IgD-negative memory B cell (primary cell): ENCODE measurements at regions not wholly inside any gene's neighbourhood (a gene's known extent, or its start where the extent isn't known, plus 50 kb on each side); places are given as distances from the start of the nearest gene placed in this dataset.

Experiments
- H3K27ac Mint-ChIP-seq, 3 donors: one replicate each; pipeline ENCODE4 v1.8.0; 2020 to 2022; ENCODE audit warnings: mild to moderate bottlenecking in 3 of 3, mixed read lengths in 3 of 3, moderate library complexity in 1 of 3
- H3K27me3 Mint-ChIP-seq: one replicate; pipeline ENCODE4 v1.8.0; 2021; ENCODE audit warnings: mixed read lengths
- H3K36me3 Mint-ChIP-seq: one replicate; pipeline ENCODE4 v1.8.0; 2020; ENCODE audit warnings: mild to moderate bottlenecking, mixed read lengths
- H3K4me1 Mint-ChIP-seq, 3 donors: one replicate each; pipeline ENCODE4 v1.8.0; 2020 to 2022; ENCODE audit warnings: mixed read lengths in 3 of 3, mild to moderate bottlenecking in 1 of 3
- H3K4me3 Mint-ChIP-seq, 4 donors: one replicate each; pipeline ENCODE4 v1.8.0; 2020 to 2022; ENCODE audit warnings: mild to moderate bottlenecking in 4 of 4, mixed read lengths in 4 of 4, moderate library complexity in 3 of 4
- H3K9me3 Mint-ChIP-seq, 3 donors: one replicate each; pipeline ENCODE4 v1.8.0; 2020 to 2021; ENCODE audit warnings: mixed read lengths in 3 of 3, mild to moderate bottlenecking in 1 of 3

GRCh38 chr6:165891320-165891719 is 228.3 kb upstream of the PDE10A start:
- Mint-ChIP-seq H3K4me1 (no peaks in the 10 kb centered on the region), H3K4me3 (no peak overlapping the region), H3K27ac (no peak overlapping the region), H3K36me3 (no peaks in the 10 kb centered on the region), H3K27me3 (no peaks in the 10 kb centered on the region), H3K9me3 (peaks cover 4 to 11% (median 6%) of the 10 kb centered on the region in 3 donors)

DNA sequence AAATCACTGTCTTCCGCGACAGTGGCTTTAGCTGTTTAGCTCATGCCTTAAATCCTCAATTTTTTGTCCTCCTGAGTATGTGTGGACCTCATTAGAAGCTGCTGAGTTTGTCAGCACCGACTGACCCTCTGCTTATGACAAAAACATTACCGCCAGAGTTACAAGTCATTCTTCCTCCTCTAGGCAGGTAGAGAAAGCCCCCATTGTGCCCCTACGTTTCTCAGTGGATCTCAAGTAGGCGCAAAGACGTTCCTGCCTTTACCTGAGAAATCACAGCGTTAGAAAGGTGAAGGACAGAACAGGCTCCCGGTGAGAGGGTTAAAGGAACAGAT is 227.3 kb upstream of the PDE10A start:
- Mint-ChIP-seq H3K4me3 (no peak overlapping the region), H3K36me3 (no peaks in the 10 kb centered on the region), H3K9me3 (peaks cover 4 to 11% (median 6%) of the 10 kb centered on the region in 3 donors), H3K27me3 (no peaks in the 10 kb centered on the region), H3K4me1 (no peaks in the 10 kb centered on the region), H3K27ac (no peak overlapping the region)

DNA sequence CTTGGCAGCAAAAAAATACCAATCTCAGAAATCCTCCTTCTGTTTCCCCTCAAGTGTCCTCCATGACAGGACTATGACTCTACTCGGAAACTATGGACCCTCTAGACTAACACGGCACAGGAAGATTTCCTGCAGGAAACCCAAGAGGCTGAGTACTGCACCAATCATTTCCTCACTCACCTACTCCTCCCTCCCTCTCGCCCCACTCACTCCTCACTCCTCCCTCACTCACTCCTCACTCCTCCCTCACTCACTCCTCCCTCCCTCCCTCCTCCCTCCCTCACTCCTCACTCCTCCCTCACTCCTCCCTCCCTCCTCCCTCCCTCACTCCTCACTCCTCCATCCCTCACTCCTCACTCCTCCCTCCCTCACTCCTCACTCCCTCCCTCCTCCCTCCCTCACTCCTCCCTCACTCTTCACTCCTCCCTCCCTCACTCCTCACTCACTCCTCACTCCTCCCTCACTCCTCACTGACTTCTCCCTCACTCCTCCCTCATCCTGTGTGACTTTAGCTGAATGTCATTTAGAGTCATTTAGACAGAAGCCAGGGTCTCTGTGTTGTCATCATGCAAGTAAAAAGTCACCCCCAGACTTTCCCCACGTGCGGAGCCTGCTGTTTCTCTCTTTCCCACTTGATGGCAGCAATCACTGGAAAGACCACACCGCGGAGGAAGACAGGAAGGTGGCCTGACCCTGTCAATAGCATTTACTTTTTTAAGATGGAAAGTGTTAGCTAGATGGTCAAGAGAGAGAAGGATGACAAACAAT is 226.8 kb upstream of the PDE10A start:
- Mint-ChIP-seq H3K9me3 (peaks cover 4 to 11% (median 6%) of the 10 kb centered on the region in 3 donors), H3K27ac (no peak overlapping the region), H3K4me3 (no peak overlapping the region), H3K36me3 (no peaks in the 10 kb centered on the region), H3K4me1 (peaks cover 1 to 4% (median 3%) of the 10 kb centered on the region in 3 donors), H3K27me3 (no peaks in the 10 kb centered on the region)

DNA sequence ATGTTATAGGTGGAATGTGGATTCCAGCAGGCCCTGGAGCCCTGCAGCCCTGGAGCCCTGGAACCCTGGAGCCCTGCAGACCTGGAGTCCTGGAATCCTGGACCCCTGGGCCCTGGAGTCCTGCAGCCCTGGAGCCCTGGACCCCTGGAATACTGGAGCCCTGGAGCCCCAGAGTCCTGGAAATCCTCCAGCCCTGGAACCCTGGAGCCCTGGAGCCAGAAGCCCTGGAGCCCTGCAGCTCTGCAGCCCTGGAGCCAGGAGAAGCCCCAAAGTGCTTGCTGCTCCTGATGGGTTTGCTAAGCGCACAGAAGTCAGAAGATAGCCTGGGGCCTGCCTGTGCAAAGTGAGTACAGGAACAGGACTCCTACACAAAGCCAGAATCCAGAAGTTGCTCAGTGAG is 223.1 kb upstream of the PDE10A start:
- no peak overlapping the region for H3K4me3 Mint-ChIP-seq
- H3K27ac Mint-ChIP-seq = no peak overlapping the region
- H3K4me1 Mint-ChIP-seq = peaks cover 1 to 9% (median 8%) of the 10 kb centered on the region in 3 donors
- peaks cover 4 to 11% (median 6%) of the 10 kb centered on the region in 3 donors for H3K9me3 Mint-ChIP-seq
- H3K36me3 Mint-ChIP-seq = no peaks in the 10 kb centered on the region
- H3K27me3 Mint-ChIP-seq = no peaks in the 10 kb centered on the region

GRCh38 chr6:165884813-165885765 is 222.0 kb upstream of the PDE10A start:
- H3K4me1 Mint-ChIP-seq = peaks cover 1 to 9% (median 8%) of the 10 kb centered on the region in 3 donors
- H3K27ac Mint-ChIP-seq = peak overlapping the region in 1 of 3 donors; percentile 51
- no peaks in the 10 kb centered on the region for H3K27me3 Mint-ChIP-seq
- peak overlapping the region; percentile 12 to 87 (median 69) for H3K4me3 Mint-ChIP-seq
- H3K9me3 Mint-ChIP-seq = peaks cover 4 to 14% (median 6%) of the 10 kb centered on the region in 3 donors
- no peaks in the 10 kb centered on the region for H3K36me3 Mint-ChIP-seq

- Mint-ChIP-seq H3K4me3 (peak overlapping the region in 1 of 4 donors; percentile 1), H3K9me3 (peaks cover 4 to 14% (median 6%) of the 10 kb centered on the region in 3 donors), H3K27me3 (no peaks in the 10 kb centered on the region), H3K27ac (no peak overlapping the region), H3K4me1 (peaks cover 1 to 9% (median 8%) of the 10 kb centered on the region in 3 donors), H3K36me3 (no peaks in the 10 kb centered on the region)
Observed at GRCh38 chr6:165883851-165884640, 221.0 kb upstream of the PDE10A start.

GRCh38 chr6:165881806-165882205 is 218.8 kb upstream of the PDE10A start:
- Mint-ChIP-seq H3K27ac (no peak overlapping the region), H3K4me3 (no peak overlapping the region), H3K36me3 (no peaks in the 10 kb centered on the region), H3K4me1 (peaks cover 1 to 9% (median 8%) of the 10 kb centered on the region in 3 donors), H3K27me3 (peaks cover 4% of the 10 kb centered on the region), H3K9me3 (peaks cover 2 to 6% (median 2%) of the 10 kb centered on the region in 3 donors)

DNA sequence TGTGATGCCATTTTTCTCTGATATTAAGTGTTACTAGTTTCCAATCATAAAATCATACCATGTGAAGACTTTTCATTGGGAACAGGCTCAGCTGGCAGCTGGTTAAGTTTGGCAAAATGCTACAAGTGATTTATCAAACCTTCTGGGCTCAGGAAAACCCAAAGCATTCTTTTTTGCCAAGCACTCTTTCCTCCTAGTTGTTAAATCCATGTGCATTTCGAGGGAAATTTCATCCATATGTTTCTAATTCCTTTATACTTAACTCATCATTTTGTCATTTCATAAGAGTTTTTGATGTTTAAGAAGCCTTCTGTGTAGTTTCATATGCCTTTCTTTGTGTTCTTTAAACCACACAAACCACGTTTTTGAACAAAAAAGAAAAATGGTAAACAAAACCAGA is 217.6 kb upstream of the PDE10A start:
- no peak overlapping the region for H3K4me3 Mint-ChIP-seq
- peaks cover 4% of the 10 kb centered on the region for H3K27me3 Mint-ChIP-seq
- H3K4me1 Mint-ChIP-seq = peaks cover 1 to 9% (median 8%) of the 10 kb centered on the region in 3 donors
- no peak overlapping the region for H3K27ac Mint-ChIP-seq
- H3K36me3 Mint-ChIP-seq = no peaks in the 10 kb centered on the region
- peaks cover 2 to 3% (median 2%) of the 10 kb centered on the region in 3 donors for H3K9me3 Mint-ChIP-seq

DNA sequence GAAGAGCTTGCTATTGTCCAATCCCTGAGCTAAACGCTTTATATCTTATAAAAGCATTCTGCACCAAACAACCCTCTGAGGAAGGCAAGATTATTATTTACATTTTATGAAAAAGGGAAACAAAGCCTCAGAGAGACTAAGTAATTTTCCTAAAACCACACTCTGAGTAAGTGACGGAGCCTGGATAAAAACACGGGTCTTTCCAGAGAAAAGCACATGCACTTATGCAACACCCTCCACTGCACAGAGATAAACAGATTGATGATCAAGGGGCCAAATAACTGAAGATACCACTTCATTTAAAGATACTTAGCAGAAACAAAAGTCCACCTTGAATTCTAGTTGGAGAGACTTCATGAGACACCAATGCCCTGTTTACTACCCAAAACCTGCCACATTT is 214.7 kb upstream of the PDE10A start:
- H3K36me3 Mint-ChIP-seq = no peaks in the 10 kb centered on the region

DNA sequence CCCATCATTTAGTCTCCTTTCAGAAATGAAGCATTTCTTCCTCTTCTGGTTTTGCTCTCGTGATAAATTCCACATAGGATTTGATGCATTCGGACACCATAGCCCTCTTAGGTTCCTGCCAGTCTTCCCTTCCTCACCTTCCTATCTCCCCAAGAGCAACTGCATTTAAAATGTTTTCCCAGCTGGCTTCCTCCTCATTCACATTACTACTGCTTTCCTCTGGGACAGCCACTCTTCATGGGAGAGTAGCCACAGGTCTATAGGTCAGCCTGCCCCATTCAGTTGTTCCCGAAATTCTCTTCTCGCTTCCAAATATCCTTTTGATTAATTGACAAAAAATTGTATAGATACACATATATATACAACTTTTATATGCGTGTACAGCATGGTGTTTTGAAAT is 214.2 kb upstream of the PDE10A start:
- Mint-ChIP-seq H3K27ac (no peak overlapping the region), H3K36me3 (no peaks in the 10 kb centered on the region), H3K27me3 (peaks cover 4% of the 10 kb centered on the region), H3K4me1 (no peaks in the 10 kb centered on the region), H3K4me3 (no peak overlapping the region), H3K9me3 (peaks cover 2 to 5% (median 3%) of the 10 kb centered on the region in 3 donors)

More for the DNA sequence above, 214.7 kb upstream of the PDE10A start:
- no peak overlapping the region for H3K4me3 Mint-ChIP-seq
- peaks cover 2 to 5% (median 3%) of the 10 kb centered on the region in 3 donors for H3K9me3 Mint-ChIP-seq
- H3K4me1 Mint-ChIP-seq = no peaks in the 10 kb centered on the region
- no peak overlapping the region for H3K27ac Mint-ChIP-seq
- peaks cover 4% of the 10 kb centered on the region for H3K27me3 Mint-ChIP-seq

DNA sequence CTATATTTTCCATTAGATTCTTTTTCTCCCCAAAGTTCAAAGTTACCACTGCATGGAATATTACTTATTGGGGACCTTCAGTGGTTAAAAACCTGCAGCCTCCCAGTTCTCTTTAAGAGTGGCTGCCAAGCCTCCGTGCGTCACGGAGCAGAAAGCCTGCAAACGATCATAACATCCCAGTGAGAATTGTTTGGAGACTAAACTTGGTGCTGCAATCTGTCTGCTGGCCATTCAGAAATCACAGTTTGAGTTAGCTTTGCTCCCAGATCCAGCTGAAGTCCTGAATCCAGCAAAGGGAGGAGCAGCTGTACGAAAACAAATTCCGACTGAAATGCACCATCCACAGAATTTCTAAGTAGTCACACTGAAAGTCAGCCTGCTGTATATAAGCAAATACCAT is 213.5 kb upstream of the PDE10A start:
- no peaks in the 10 kb centered on the region for H3K4me1 Mint-ChIP-seq
- H3K36me3 Mint-ChIP-seq = no peaks in the 10 kb centered on the region
- no peak overlapping the region for H3K4me3 Mint-ChIP-seq
- H3K9me3 Mint-ChIP-seq = peaks cover 2 to 5% (median 3%) of the 10 kb centered on the region in 3 donors
- peaks cover 4% of the 10 kb centered on the region for H3K27me3 Mint-ChIP-seq
- H3K27ac Mint-ChIP-seq = no peak overlapping the region

- H3K27me3 Mint-ChIP-seq = peaks cover 4% of the 10 kb centered on the region
- no peak overlapping the region for H3K4me3 Mint-ChIP-seq
- H3K36me3 Mint-ChIP-seq = no peaks in the 10 kb centered on the region
- H3K4me1 Mint-ChIP-seq = no peaks in the 10 kb centered on the region
- H3K9me3 Mint-ChIP-seq = peaks cover 2 to 9% (median 3%) of the 10 kb centered on the region in 3 donors
- H3K27ac Mint-ChIP-seq = no peak overlapping the region
Observed at GRCh38 chr6:165875946-165876345, 212.9 kb upstream of the PDE10A start.

- Mint-ChIP-seq H3K27me3 (peaks cover 4% of the 10 kb centered on the region), H3K4me1 (no peaks in the 10 kb centered on the region), H3K36me3 (no peaks in the 10 kb centered on the region), H3K4me3 (no peak overlapping the region), H3K9me3 (peaks cover 9 to 17% (median 15%) of the 10 kb centered on the region in 3 donors), H3K27ac (no peak overlapping the region)
Observed at GRCh38 chr6:165873976-165874375, 210.9 kb upstream of the PDE10A start.

- Mint-ChIP-seq H3K4me3 (no peak overlapping the region), H3K9me3 (peaks cover 8 to 21% (median 17%) of the 10 kb centered on the region in 3 donors), H3K27me3 (peaks cover 2% of the 10 kb centered on the region), H3K36me3 (no peaks in the 10 kb centered on the region), H3K4me1 (no peaks in the 10 kb centered on the region), H3K27ac (no peak overlapping the region)
Observed at GRCh38 chr6:165872811-165873210, 209.8 kb upstream of the PDE10A start.
